DMS114 treated with DMSO at 0.1 percent for 48 hours (cell line): ENCODE measurements at regions not wholly inside any gene's neighbourhood (a gene's known extent, or its start where the extent isn't known, plus 50 kb on each side); places are given as distances from the start of the nearest gene placed in this dataset.
"Not testable (repeated sequence)": the region's sequence is repeated elsewhere in the genome, so short reads cannot be mapped to it uniquely, and the experiment has no call there.

Experiments
- DNase-seq: peaks from one replicate; lab custom pipeline; 2025; ENCODE audit not compliant: unreplicated experiment; lab: John Stamatoyannopoulos, UW

DNA sequence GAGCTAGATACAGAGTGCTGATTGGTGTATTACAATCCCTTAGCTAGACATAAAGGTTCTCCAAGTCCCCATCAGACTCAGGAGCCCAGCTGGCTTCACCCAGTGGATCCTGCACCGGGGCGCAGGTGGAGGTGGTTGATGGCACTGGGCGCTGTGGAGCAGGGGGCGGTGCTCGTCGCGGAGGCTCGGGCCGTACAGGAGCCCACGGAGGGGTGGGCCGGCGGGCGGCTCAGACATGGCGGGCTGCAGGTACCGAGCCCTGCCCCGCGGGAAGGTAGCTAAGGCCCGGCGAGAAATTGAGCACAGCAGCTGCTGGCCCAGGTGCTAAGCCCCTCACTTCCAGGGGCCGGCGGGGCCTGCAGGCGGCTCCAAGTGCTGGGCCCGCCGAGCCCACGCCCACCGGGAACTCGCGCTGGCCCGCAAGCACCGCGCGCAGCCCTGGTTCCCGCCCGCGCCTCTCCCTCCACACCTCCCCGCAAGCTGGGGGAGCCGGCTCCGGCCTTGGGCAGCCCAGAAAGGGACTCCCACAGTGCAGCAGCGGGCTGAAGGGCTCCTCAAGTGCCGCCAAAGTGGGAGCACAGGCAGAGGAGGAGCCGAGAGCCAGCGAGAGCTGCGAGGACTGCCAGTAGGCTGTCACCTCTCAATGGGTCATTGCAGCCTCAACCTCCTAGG lies 96.4 kb upstream of the MYO10 start:
- not testable (repeated sequence) for DNase-seq

DNA sequence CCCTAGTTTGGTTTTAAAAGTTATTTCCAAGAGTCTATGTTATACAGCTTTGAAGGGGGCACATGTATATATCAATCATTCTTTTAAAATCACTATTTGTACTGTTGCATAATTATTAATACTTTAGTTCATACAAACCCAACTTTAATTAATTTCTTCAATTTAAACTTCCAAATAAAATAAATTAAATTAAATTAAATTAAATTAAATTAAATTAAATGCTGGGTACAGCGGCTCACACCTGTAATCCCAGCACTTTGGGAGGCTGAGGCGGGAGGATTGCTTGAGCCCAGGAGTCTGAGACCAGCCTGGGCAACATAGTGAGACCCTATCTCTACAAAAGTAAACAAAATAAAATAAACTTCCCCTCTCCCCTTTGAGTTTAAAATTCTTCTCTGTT lies 98.9 kb upstream of the MYO10 start:
- not testable (repeated sequence) for DNase-seq

DNA sequence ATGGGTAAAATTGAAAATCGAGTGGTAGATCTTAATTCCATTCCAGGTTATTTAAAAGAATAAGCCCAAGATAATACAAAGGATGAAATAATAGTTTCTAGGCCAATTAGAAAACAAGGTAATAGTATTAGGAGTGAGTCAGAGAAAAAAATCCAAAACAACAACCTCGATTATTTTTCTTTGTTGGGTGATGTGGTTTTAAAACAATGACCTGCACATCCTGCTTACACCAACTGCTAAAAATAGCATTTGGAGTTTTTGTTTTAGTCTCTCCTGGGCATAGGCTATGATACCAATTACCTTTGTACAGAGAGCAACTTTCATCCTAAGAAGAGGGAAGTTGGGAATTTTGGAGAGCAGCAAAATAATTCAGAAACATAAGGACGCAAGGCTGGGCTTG lies 101.7 kb upstream of the MYO10 start:
- DNase-seq, result no peak

GRCh38 chr5:17039170-17039569 lies 103.1 kb upstream of the MYO10 start:
- DNase-seq, result no peak

GRCh38 chr5:17042041-17042440 lies 106.0 kb upstream of the MYO10 start:
- DNase-seq, result no peak

DNA sequence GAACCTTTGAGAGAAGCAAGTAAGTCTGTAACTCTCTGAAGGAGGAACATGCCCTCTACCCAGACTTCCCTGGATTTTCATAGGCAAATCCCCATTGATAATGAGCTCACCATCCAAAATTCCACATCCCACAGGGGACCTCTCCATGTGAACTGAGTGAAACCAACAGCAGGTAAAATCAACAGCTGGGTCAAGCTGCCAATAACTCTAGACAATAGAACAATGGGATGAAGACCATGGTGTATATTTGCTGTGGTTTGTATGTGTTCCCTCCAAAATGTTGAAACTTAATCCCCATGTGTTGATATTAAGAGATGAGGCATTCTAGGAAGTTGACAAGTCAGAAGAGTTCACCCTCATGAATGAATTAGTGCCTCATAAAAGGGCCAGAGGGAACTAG lies 110.2 kb upstream of the MYO10 start:
- no peak for DNase-seq

- DNase-seq, result no peak
Observed at GRCh38 chr5:17050236-17050635, 114.1 kb upstream of the MYO10 start.

DNA sequence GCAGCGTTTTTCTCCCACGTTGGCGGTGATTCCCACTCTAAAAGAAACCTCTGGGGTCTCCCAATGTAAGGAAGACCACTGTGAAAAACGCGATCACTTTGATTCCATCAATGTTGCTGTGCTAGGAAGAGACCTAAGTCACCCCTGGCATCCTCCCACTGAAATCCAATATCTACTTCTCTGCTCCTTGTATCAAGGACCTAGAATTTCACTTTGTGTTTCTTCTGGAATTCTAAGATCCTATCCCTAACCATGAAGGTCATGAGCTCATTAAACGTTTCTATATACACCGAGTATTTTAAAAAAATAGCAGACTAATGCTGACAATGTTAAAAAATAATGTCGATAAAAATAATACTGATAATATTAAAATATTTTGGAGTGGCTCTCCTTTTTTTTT lies 118.8 kb upstream of the MYO10 start:
- no peak for DNase-seq

- no peak for DNase-seq
Observed at GRCh38 chr5:17056141-17056631, 120.1 kb upstream of the MYO10 start.

- no peak for DNase-seq
Observed at GRCh38 chr5:17058438-17058837, 122.3 kb upstream of the MYO10 start.

DNA sequence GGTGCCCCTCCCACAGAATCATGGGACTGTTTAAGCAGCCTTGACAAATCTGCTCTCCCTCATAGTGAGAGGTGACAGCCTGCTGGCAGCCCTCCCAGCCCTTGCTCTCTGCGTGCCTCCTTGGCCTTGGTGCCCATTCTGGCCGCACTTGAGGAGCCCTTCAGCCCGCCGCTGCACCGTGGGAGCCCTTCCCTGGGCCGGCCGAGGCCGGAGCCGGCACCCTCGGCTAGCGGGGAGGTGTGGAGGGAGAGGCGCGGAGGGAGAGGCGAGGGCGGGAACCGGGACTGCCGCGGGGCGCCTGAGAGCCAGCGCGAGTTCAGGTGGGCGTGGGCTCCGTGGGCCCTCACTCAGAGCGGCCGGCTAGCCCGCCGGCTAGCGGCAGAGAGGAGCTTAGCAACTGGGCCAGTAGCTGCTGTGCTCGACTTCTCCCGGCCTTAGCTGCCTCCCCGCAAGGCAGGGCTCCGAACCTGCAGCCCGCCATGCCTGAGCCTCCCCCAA lies 125.9 kb upstream of the MYO10 start:
- no peak for DNase-seq

DNA sequence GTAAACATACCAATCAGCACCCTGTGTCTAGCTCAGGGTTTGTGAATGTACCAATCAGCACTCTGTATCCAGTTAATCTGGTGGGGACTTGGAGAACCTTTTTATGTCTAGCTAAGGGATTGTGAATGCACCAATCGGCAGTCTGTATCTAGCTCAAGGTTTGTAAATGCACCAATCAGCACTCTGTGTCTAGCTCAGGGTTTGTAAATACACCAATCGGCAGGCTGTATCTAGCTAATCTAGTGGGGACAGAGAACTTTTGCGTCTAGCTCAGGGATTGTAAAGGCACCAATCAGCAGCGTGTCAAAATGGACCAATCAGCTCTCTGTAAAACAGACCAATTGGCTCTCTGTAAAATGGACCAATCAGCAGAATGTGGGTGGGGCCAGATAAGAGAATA lies 126.7 kb upstream of the MYO10 start:
- DNase-seq, result not testable (repeated sequence)

- no peak for DNase-seq
Observed at GRCh38 chr5:17064241-17064640, 128.2 kb upstream of the MYO10 start.

DNA sequence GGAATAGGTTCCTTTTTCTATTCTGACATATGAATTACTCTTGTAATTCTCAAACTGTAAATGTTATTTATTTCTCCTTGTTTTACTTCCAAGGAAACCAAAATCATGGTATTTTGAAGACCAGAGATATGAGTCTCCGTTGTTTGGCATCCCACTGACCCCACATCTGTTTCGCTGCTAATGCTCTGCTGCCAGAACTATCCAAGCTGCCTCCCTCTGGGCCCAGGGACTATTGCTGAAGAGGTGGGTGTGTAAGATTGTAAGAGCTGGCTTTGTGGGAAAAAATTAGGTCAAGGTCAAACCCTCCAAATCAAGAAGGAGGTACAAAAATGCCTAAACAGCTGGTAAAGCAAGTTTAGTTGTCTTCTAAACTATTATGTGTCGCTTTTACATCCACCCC lies 129.4 kb upstream of the MYO10 start:
- DNase-seq, result no peak

DNA sequence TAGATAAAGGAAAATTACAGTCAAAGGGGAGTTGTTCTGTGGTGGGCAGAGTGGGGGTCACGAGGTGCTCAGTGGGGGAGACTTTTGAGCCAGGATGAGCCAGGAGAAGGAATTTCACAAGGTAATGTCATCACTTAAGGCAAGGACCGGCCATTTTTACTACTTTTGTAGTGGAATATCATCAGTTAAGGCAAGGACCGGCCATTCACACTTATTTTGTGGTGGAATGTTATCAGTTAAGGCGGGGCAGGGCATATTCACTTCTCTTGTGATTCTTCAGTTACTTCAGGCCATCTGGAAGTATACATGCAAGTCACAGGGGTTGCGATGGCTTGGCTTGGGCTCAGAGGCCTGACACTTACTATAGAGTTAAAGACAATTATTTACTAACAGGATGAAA lies 129.9 kb upstream of the MYO10 start:
- DNase-seq, result not testable (repeated sequence)

- no peak for DNase-seq
Observed at GRCh38 chr5:17067657-17068392, 131.7 kb upstream of the MYO10 start.

GRCh38 chr5:17069995-17070511 lies 134.0 kb upstream of the MYO10 start:
- no peak for DNase-seq

- DNase-seq, result no peak
Observed at GRCh38 chr5:17070647-17071046, 134.6 kb upstream of the MYO10 start.

- DNase-seq, result no peak
Observed at GRCh38 chr5:17075236-17075635, 139.1 kb upstream of the MYO10 start.

GRCh38 chr5:17076272-17076671 lies 140.2 kb upstream of the MYO10 start:
- DNase-seq, result no peak

DNA sequence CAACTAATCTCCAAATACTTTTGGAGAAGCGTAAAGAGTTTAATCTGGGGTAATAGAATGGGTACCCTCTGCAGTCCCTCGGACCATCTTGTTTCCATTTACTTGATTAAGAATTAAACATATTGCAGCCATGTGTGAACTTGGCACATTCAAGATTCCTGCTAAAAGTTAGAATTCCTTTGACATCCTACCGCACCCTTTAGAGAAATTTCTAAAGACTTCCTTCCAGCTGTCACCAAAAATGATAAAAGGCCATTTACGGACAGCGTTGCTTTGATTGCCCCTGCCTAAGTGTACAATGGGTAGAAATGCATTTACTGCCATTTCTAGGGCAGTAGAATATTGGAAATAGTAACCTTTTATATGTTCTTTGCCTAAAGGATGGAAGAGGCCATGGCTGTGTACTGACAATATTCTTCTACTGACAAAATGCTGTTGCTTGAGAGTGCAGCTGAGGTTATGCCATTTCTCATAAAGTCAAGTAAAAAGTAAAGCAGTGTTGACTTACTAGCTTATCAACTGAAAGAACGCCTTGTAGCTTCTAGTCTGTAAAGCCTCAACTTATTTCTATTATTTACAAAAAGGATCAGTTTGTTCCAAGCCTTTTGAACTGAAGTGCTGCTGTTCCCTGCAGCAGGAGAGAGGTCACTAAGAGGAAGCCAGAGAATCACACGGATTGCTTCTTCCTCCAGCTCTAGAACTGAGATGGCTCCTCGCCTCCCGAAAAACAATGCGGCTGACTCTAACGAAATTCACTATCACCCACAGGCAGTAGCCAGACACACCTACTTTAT lies 139.8 kb upstream of the BASP1 start:
- no peak for DNase-seq
